Keratinocyte (primary cell): ENCODE measurements at regions not wholly inside any gene's neighbourhood (a gene's known extent, or its start where the extent isn't known, plus 50 kb on each side); places are given as distances from the start of the nearest gene placed in this dataset.

Experiments used
- CTCF ChIP-seq, 3 experiments: IDR thresholded peaks in 1 of 3; conservative IDR thresholded peaks in 1 of 3; optimal IDR thresholded peaks in 1 of 3; 2 replicates in 2 of 3; 3 replicates in 1 of 3; pipeline versions ENCODE3 to v1.5.1; 2011; ENCODE audit warnings: low read length in 3 of 3, mild to moderate bottlenecking in 3 of 3, moderate library complexity in 2 of 3, control low read depth in 1 of 3, inconsistent platforms in 1 of 3; ENCODE audit not compliant: insufficient read depth in 2 of 3; ENCODE audit errors: extremely low read depth in 1 of 3
- EZH2 ChIP-seq: IDR thresholded peaks from one replicate; pipeline ENCODE4 v1.6.1; 2012; ENCODE audit warnings: inconsistent platforms, mild to moderate bottlenecking, low read length, moderate library complexity

- TF ChIP-seq CTCF (optimal IDR thresholded peaks at IDR 0.05 in 1 of 3, IDR thresholded peaks at IDR 0.05 in 1 of 3, conservative IDR thresholded peaks at IDR 0.05 in 1 of 3; ENCODE audit: extremely low read depth in 1 of 3, insufficient read depth in 2 of 3, low read length in 3 of 3), result no peak
- no peak for TF ChIP-seq EZH2
Observed at GRCh38 chr9:109986521-109986991, 206.6 kb downstream of the PALM2AKAP2 start.
